ENCODE measurements at regions not wholly inside any gene's neighbourhood (a gene's known extent, or its start where the extent isn't known, plus 50 kb on each side); places are given as distances from the start of the nearest gene placed in this dataset.

- DNase-seq (ENCODE audit: low read depth in 1 of 2, low spot score in 1 of 2), result no peak
These were observed 165.2 kb upstream of the ALKAL2 start for GRCh38 chr2:453132-453531.

DNA sequence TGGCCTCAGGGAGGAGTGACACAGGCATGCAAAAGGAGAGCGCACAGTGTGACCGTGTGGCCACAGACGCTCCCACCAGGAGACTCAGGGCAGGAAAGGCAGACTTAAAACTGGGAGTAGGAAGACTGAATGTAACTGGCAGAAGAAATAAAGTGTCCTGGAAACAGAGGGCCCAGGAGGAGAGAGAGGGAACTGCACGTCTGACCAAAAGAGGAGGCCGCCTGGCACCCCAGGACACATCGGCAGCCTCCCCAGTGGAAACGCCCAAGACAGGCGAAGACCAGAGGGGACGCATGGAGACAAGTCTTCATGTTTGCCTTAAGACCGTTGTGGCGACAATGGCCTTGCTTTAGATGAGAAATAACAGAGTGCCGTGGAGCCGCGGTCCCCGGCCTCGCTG is 163.6 kb upstream of the ALKAL2 start:
- DNase-seq (ENCODE audit: low read depth in 1 of 2, low spot score in 1 of 2), result no peak

DNA sequence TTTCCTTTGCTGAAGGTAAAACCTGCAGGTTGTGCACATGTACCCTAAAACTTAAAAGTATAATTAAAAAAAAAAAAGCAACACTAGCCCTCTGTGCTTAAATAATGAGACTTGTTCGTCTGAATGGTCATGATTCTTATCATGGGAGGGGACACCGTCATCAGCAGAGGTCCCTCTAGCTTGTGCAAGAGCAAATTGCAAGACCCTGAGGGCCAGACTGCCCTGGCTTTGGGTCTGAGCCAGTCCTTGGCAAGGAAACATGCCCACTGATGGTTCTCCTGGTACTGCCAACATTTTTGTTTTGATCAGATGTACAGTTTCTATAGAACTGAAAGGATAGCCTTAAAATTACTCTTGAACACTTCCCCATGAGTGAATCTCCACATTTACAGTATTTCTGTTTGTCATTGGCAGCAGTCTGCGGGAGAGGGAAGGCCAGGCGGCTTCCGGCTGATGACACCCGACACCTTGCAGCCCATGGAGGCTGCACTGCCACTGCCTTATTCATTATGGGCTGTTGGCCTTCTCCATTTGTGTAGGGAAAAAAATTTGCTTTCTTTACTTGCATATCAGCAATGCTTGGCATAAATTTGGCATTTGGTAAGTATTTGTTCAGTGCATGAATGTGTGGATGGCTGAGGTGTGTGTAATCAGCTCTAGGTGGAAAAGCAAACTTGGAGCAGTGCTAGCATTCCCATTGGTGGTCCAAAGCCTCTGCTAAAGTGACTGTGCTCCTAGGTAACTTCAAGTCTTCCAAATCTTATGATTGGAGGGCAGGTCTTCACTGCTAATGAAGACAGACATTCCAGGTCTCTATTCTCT is 161.6 kb upstream of the ALKAL2 start:
- no peak for DNase-seq (ENCODE audit: low read depth in 1 of 2, low spot score in 1 of 2)

GRCh38 chr2:447902-448665 is 160.2 kb upstream of the ALKAL2 start:
- no peak for DNase-seq (ENCODE audit: low read depth in 1 of 2, low spot score in 1 of 2)

GRCh38 chr2:446963-447530 is 159.2 kb upstream of the ALKAL2 start:
- no peak for DNase-seq (ENCODE audit: low read depth in 1 of 2, low spot score in 1 of 2)

DNA sequence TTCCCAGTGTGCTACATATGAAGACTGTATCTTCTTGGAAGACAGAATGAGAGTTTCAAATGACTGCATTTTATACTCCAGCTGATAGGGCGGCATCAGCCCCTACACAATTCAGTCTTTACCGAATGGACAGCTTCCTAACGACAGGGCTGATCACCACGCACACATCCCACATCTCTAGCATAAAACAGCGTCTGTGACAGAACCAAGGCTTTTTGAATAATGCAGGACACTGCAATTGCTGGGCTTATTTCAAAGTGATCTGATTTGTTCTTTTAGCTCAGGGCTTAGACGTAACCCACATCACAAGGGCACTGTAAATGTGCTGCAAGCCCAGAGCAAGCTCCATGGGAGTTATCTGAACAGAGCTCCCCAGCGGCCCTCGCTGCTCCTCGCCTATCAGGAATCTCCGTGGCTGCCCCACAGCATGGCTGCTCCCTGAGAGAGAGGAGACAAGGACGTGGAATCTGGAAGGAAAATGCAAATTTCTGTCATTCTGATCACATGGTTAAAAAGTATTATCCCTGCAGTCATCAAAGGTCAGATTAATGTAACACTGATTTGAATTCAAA is 158.5 kb upstream of the ALKAL2 start:
- DNase-seq (ENCODE audit: low read depth in 1 of 2, low spot score in 1 of 2), result no peak

DNA sequence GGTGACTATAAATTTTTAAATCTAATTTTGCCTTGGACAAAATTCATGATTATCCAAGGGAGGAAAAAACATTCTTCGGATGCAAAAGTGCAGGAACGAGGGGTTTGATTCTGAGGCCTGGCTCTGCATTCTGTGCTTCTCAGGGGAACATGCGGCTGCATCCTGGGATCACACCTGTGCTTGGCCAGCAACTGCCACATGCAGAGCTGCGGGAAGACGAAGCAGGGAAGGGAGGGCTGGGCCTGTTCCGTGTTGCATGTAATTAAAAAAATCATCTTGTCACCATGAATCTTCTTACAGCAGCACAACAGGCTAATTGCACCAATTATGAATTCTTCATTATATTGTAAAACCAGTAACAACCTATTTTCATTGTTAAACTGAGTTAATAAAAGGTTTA is 158.0 kb upstream of the ALKAL2 start:
- DNase-seq (ENCODE audit: low read depth in 1 of 2, low spot score in 1 of 2), result no peak

DNA sequence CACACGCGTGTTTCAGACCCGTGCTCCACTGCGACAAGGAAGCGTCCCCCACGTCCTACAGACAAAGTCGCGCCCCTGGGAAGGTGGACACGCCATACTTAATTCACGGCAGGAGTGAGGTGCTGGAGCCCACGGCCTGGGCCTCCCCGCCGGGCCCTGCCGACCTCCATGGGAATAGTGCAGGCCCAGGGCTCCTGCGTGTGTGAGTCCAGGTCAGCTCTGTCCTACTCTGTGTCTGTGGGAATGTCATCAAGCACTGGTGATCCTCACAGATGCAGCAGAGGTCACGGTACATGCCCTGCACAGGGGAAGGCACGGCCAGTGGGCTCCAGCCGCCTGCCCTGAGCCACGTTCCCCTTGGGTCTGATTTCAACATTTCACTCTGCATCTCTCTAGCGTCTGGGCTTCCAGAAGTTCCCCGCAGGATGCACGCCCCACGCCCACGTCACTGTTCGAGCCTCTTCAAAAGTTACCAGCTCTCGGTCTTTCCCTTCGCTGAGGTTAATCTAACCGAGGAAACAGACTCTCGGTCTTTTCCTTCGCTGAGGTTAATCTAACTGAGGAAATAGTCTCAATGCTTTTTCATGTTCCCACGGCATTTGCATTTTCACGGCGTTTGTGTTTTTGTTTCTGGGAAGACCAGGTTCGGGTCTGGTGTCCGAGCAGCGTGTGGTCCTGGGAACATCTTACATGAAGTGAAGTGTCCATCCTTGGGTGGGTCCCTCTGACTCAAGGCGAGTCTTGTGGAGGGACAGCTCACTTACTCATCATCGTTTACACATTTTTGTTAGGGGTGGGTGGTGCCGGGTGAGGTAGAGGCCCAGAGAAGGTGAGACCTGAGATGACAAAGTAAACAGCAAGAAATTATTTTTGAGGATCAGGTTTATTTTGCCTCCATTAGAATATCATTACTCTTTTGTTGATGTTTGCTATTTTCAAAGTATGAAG is 157.3 kb upstream of the ALKAL2 start:
- DNase-seq (ENCODE audit: low read depth in 1 of 2, low spot score in 1 of 2), result no peak

DNA sequence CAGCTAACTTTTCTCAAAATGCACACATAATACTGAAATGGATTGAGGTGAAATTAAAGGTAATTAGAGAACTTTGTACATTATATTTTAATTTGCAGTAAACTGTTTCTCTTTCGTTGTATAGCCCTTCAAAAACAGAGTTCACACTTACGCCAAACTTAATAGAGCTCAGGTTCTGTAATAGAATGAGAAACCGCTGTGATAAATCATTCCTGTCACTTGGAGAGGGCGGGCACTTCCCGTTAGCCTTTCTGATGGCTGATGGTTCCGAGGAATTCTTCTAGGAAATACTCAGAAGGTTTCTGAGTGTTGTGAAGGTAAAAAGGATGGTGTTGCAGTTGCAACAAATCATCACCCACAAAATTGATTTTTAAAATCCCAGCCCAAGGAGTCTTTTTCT is 155.8 kb upstream of the ALKAL2 start:
- no peak for DNase-seq (ENCODE audit: low read depth in 1 of 2, low spot score in 1 of 2)

- DNase-seq (ENCODE audit: low read depth in 1 of 2, low spot score in 1 of 2), result no peak
These were observed 155.3 kb upstream of the ALKAL2 start for GRCh38 chr2:443216-443615.

DNA sequence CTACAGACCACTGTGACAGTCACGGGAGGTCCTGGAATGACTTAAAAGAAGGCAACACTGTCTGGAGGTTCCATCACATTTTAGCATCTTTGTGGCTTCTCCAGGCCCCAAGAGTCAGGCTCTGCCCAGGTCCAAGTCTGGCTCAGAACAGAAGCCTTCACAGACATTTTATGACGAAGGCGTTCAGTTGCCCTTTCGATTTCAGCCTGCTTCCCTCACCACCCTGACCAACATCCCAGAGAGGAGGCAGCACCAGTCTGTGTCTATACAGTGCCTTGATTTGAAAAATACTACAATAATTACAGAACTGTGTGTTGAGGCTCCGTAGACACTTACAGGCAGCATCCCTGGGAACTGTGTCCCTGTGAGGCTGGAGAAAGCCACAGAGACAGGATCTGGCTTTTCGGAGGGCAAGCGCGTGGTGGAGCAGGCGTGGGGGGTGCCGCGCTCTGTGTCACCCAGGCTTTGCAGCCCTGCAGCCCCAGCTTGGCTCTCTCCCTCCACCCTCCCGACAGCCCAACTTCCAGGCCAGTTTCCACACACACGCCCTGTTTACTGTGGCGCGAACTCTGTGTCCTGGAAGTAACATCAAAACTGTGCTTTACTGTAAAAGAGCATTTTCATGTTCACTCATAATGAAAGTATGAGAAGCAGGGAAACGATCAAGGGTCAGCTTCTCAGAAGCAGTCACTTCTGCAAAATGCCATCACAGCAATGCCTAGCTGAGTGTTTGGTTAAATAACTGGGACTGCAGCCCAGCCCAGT is 153.5 kb upstream of the ALKAL2 start:
- DNase-seq (ENCODE audit: low read depth in 1 of 2, low spot score in 1 of 2), result no peak

- DNase-seq (ENCODE audit: low read depth in 1 of 2, low spot score in 1 of 2), result no peak
These were observed 152.5 kb upstream of the ALKAL2 start for GRCh38 chr2:440403-440740.

- DNase-seq (ENCODE audit: low read depth in 1 of 2, low spot score in 1 of 2), result no peak
These were observed 151.9 kb upstream of the ALKAL2 start for GRCh38 chr2:439556-440402.

GRCh38 chr2:439077-439476 is 151.2 kb upstream of the ALKAL2 start:
- no peak for DNase-seq (ENCODE audit: low read depth in 1 of 2, low spot score in 1 of 2)

DNA sequence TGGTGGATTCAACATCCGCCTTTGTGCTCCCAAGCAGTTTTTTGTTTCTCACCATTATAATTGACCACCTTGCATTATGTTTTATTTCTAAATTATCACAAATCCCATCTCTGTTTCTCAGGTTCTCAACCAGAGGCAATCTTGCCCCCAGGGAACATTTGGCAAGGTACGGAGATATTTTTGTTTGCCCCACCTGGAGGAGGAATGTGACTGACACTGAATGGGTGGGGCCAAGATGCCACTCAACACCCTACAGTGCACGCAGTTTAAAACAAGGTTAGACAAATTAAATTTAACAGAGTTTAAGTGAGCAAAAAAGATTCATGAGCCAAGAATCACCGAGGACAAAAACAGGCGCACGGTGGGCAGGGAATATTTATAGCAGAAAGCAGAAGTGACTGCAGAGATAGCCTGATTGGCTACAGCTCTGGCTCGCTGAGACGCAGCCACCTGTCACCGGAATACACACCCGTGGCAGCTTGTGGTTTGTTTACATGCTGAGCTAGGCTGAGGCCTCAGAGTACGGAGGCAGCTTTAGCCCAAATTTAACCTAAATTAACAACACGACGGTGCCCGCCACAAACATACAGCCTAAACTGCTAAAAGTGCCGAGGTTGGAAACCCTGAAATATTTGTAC is 150.0 kb upstream of the ALKAL2 start:
- peak in 1 of 2 donors; percentile 25 for DNase-seq (ENCODE audit: low read depth in 1 of 2, low spot score in 1 of 2)

- DNase-seq (ENCODE audit: low read depth in 1 of 2, low spot score in 1 of 2), result no peak
These were observed 149.3 kb upstream of the ALKAL2 start for GRCh38 chr2:437180-437579.

DNA sequence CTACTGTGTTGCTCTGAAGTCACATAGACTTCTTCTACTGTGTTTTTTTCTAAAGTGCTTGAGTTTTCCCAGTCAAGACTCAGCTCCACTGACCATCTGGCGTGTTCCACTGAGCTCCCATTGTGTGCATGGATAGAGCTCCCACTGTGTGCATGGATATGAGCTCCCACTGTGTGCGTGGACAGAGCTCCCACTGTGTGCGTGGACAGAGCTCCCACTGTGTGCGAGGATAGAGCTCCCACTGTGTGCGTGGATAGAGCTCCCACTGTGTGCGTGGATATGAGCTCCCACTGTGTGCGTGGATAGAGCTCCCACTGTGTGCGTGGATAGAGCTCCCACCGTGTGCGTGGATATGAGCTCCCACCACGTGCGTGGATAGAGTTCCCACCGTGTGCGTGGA is 148.3 kb upstream of the ALKAL2 start:
- no peak for DNase-seq (ENCODE audit: low read depth in 1 of 2, low spot score in 1 of 2)

- no peak for DNase-seq (ENCODE audit: low read depth in 1 of 2, low spot score in 1 of 2)
These were observed 146.7 kb upstream of the ALKAL2 start for GRCh38 chr2:434625-435024.

GRCh38 chr2:433216-433615 is 145.3 kb upstream of the ALKAL2 start:
- no peak for DNase-seq (ENCODE audit: low read depth in 1 of 2, low spot score in 1 of 2)

All from activated CD4-positive, alpha-beta T cell treated with anti-CD3 and anti-CD28 coated beads, Interleukin-2, amount 50 U/mL, for 24 hours (primary cell).